GM19324 (cell line): ENCODE measurements at regions not wholly inside any gene's neighbourhood (a gene's known extent, or its start where the extent isn't known, plus 50 kb on each side); places are given as distances from the start of the nearest gene placed in this dataset.

Source experiments
- ATAC-seq: cut with Tn5 transposase; IDR thresholded peaks from one replicate; pipeline ENCODE4 v1.9.1; 2021; ENCODE audit warnings: mild to moderate bottlenecking, moderate library complexity; ENCODE audit not compliant: unreplicated experiment, low FRiP score

GRCh38 chr14:58833634-58834378, 196.0 kb downstream of the DACT1 start:
- ATAC-seq, result no peak

- no peak for ATAC-seq
These were observed 198.7 kb downstream of the DACT1 start for GRCh38 chr14:58836303-58836974.

- no peak for ATAC-seq
These were observed 201.5 kb downstream of the DACT1 start for GRCh38 chr14:58839233-58839632.

GRCh38 chr14:58844544-58844943, 206.8 kb downstream of the DACT1 start:
- no peak for ATAC-seq

- no peak for ATAC-seq
These were observed 209.1 kb downstream of the DACT1 start for GRCh38 chr14:58846682-58847465.

- ATAC-seq, result no peak
These were observed 210.6 kb downstream of the DACT1 start for GRCh38 chr14:58848365-58848764.

GRCh38 chr14:58849601-58850000, 211.8 kb downstream of the DACT1 start:
- no peak for ATAC-seq

GRCh38 chr14:58850011-58850410, 212.2 kb downstream of the DACT1 start:
- no peak for ATAC-seq

- ATAC-seq, result no peak
These were observed 223.8 kb downstream of the DACT1 start for GRCh38 chr14:58861586-58861985.

- ATAC-seq, result no peak
These were observed 224.8 kb downstream of the DACT1 start for GRCh38 chr14:58862416-58863160.

- no peak for ATAC-seq
These were observed 226.0 kb downstream of the DACT1 start for GRCh38 chr14:58863661-58864345.

GRCh38 chr14:58864751-58865513, 227.2 kb downstream of the DACT1 start:
- no peak for ATAC-seq

- no peak for ATAC-seq
These were observed 227.9 kb downstream of the DACT1 start for GRCh38 chr14:58865514-58866281.

- no peak for ATAC-seq
These were observed 228.6 kb downstream of the DACT1 start for GRCh38 chr14:58866391-58866790.

GRCh38 chr14:58870961-58871360, 233.2 kb downstream of the DACT1 start:
- ATAC-seq, result no peak

GRCh38 chr14:58871573-58871972, 233.8 kb downstream of the DACT1 start:
- no peak for ATAC-seq

GRCh38 chr14:58872061-58872460, 234.3 kb downstream of the DACT1 start:
- no peak for ATAC-seq

- ATAC-seq, result no peak
These were observed 235.6 kb downstream of the DACT1 start for GRCh38 chr14:58873228-58873953.
